PC-9 (cell line): ENCODE measurements at regions not wholly inside any gene's neighbourhood (a gene's known extent, or its start where the extent isn't known, plus 50 kb on each side); places are given as distances from the start of the nearest gene placed in this dataset.
A peak's percentile ranks its signal among the peaks of the same experiment; 100 is the strongest.

Experiments used
- BruUV-seq: library from RNA; stranded (reverse); fragments of 400-500 nt; replicated peaks from 2 replicates; lab custom pipeline; 2021; lab: Mats Ljungman, UMichigan
- CTCF ChIA-PET: fragments of 300-600 bp; sonication (Branson Sonifier 250); formaldehyde crosslinking; loops from one replicate; lab custom pipeline; 2022; ENCODE audit warnings: antibody characterized with exemption; lab: Charles Lee
- POLR2A ChIA-PET: fragments of 300-600 bp; sonication (Branson Sonifier 250); formaldehyde crosslinking; loops from one replicate; lab custom pipeline; 2022; ENCODE audit warnings: antibody characterized with exemption; ENCODE audit not compliant: unreplicated experiment; lab: Charles Lee
- DNase-seq, 2 experiments: peaks; one replicate each; pipeline versions ENCODE4 v3.0.0 to v3.0.0-alpha.2; 2015 to 2022; ENCODE audit warnings: mixed read lengths in 1 of 2
- H2AFZ ChIP-seq: fragments of 200-600 bp; sonication (generic); 2 replicates; pipeline ENCODE4 v1.8.1; 2017; ENCODE audit warnings: antibody characterized with exemption
- H3F3A ChIP-seq: fragments of 200-600 bp; sonication (generic); 2 replicates; pipeline ENCODE4 v1.8.1; 2017; ENCODE audit warnings: antibody characterized with exemption, mild to moderate bottlenecking, low read depth; ENCODE audit not compliant: insufficient read depth
- H3K27ac ChIP-seq: fragments of 200-600 bp; sonication (generic); 2 replicates; pipeline ENCODE4 v1.6.1; 2016; ENCODE audit warnings: mixed run types
- H3K27me3 ChIP-seq: fragments of 200-600 bp; sonication (generic); 2 replicates; pipeline ENCODE4 v1.6.1; 2016; ENCODE audit warnings: low read depth, mixed run types; ENCODE audit not compliant: insufficient read depth
- H3K36me3 ChIP-seq: fragments of 200-600 bp; sonication (generic); 2 replicates; pipeline ENCODE4 v1.6.1; 2016; ENCODE audit warnings: low read depth, mixed run types
- H3K4me1 ChIP-seq: fragments of 200-600 bp; sonication (generic); replicated peaks from 2 replicates; pipeline ENCODE4 v1.6.1; 2016; ENCODE audit warnings: mixed run types; ENCODE audit not compliant: insufficient read depth
- H3K4me2 ChIP-seq: fragments of 200-600 bp; sonication (generic); 2 replicates; pipeline ENCODE4 v1.6.1; 2017; ENCODE audit warnings: mixed run types
- H3K4me3 ChIP-seq: fragments of 200-600 bp; sonication (generic); 2 replicates; pipeline ENCODE4 v1.6.1; 2016; ENCODE audit warnings: mixed run types
- H3K79me2 ChIP-seq: fragments of 200-600 bp; sonication (generic); 2 replicates; pipeline ENCODE4 v1.6.1; 2017; ENCODE audit warnings: low read depth, mixed run types
- H3K9me2 ChIP-seq: fragments of 200-600 bp; sonication (generic); 2 replicates; pipeline ENCODE4 v1.8.1; 2017; ENCODE audit warnings: mild to moderate bottlenecking; ENCODE audit not compliant: insufficient read depth
- H3K9me3 ChIP-seq: fragments of 200-600 bp; sonication (generic); 2 replicates; pipeline ENCODE4 v1.8.1; 2016; ENCODE audit warnings: low read depth; ENCODE audit not compliant: insufficient read depth
- H4K20me1 ChIP-seq: fragments of 200-600 bp; sonication (generic); 2 replicates; pipeline ENCODE4 v1.8.1; 2017; ENCODE audit not compliant: insufficient read depth
- CTCF ChIP-seq: fragments of 200-600 bp; sonication (generic); conservative IDR thresholded peaks from 2 replicates; pipeline ENCODE4 v1.6.1; 2017; ENCODE audit warnings: mixed run types, antibody characterized with exemption, mild to moderate bottlenecking, moderate library complexity
- EZH2 ChIP-seq: fragments of 200-600 bp; sonication (generic); IDR thresholded peaks from 2 replicates; pipeline ENCODE4 v1.8.0; 2017; ENCODE audit warnings: antibody characterized with exemption, low read depth
- intact Hi-C: fragments of 100-400 bp; cut with micrococcal nuclease; formaldehyde crosslinking; loops from one replicate; pipeline ENCODE4 v1.10.0; 2022; ENCODE audit not compliant: unreplicated experiment

- Histone ChIP-seq H3K4me1 (peaks cover 16% of the 10 kb centered on the region), H2AFZ (no peak overlapping the region), H3K4me2 (no peak overlapping the region), H3K9me3 (no peaks in the 10 kb centered on the region), H3K4me3 (no peak overlapping the region), H3K79me2 (no peaks in the 10 kb centered on the region), H3F3A (peaks cover 6% of the 10 kb centered on the region; the same call in 1 of the 2 replicates), H4K20me1 (no peaks in the 10 kb centered on the region), H3K27me3 (no peaks in the 10 kb centered on the region), H3K27ac (no peak overlapping the region), H3K36me3 (no peaks in the 10 kb centered on the region), H3K9me2 (no peaks in the 10 kb centered on the region)
- intact Hi-C loops: no loop called here
- TF ChIP-seq EZH2 (no peak), CTCF (no peak)
- BruUV-seq: no TSS peak
- CTCF ChIA-PET: no interaction called here
- DNase-seq: no peak
- POLR2A ChIA-PET: no interaction called here
Measured at GRCh38 chr5:167709625-167710024, 581.8 kb upstream of the WWC1 start.

GRCh38 chr5:167710444-167711073 lies 580.9 kb upstream of the WWC1 start:
- no TSS peak for BruUV-seq
- no peaks in the 10 kb centered on the region for H3K36me3 ChIP-seq
- peaks cover 16% of the 10 kb centered on the region for H3K4me1 ChIP-seq
- H3K4me3 ChIP-seq: no peak overlapping the region
- H3K27ac ChIP-seq: peak overlapping the region; percentile 48
- TF ChIP-seq CTCF (no peak), EZH2 (no peak)
- H3K79me2 ChIP-seq: no peaks in the 10 kb centered on the region
- H3K9me3 ChIP-seq: no peaks in the 10 kb centered on the region
- POLR2A ChIA-PET: no interaction called here
- H2AFZ ChIP-seq: peak overlapping the region; percentile 17
- H4K20me1 ChIP-seq: no peaks in the 10 kb centered on the region
- DNase-seq: peak in 1 of 2 experiments; percentile 81
- CTCF ChIA-PET: interaction anchor here (0.6 kb wide), 1 partner anchor 242 kb away, joined by 3 read pairs; no protein-coding TSS in a partner anchor
- intact Hi-C loops: no loop called here
- peak overlapping the region; percentile 26 for H3K4me2 ChIP-seq
- no peaks in the 10 kb centered on the region for H3K27me3 ChIP-seq
- peaks cover 6% of the 10 kb centered on the region; the same call in 1 of the 2 replicates for H3F3A ChIP-seq
- H3K9me2 ChIP-seq: no peaks in the 10 kb centered on the region

- H3K27me3 ChIP-seq: no peaks in the 10 kb centered on the region
- H3K27ac ChIP-seq: no peak overlapping the region
- CTCF ChIA-PET: no interaction called here
- H3K9me3 ChIP-seq: no peaks in the 10 kb centered on the region
- BruUV-seq: no TSS peak
- intact Hi-C loops: no loop called here
- H3K4me3 ChIP-seq: no peak overlapping the region
- no peak for DNase-seq
- peaks cover 6% of the 10 kb centered on the region; the same call in 1 of the 2 replicates for H3F3A ChIP-seq
- POLR2A ChIA-PET: no interaction called here
- TF ChIP-seq CTCF (no peak), EZH2 (no peak)
- peaks cover 16% of the 10 kb centered on the region for H3K4me1 ChIP-seq
- H3K4me2 ChIP-seq: no peak overlapping the region
- no peaks in the 10 kb centered on the region for H3K36me3 ChIP-seq
- H4K20me1 ChIP-seq: no peaks in the 10 kb centered on the region
- no peak overlapping the region for H2AFZ ChIP-seq
- H3K79me2 ChIP-seq: no peaks in the 10 kb centered on the region
- H3K9me2 ChIP-seq: no peaks in the 10 kb centered on the region
Measured at GRCh38 chr5:167712986-167713585, 578.4 kb upstream of the WWC1 start.
